Prostate gland (tissue), 2 donors: ENCODE measurements at regions not wholly inside any gene's neighbourhood (a gene's known extent, or its start where the extent isn't known, plus 50 kb on each side); places are given as distances from the start of the nearest gene placed in this dataset.
A peak's percentile ranks its signal among the peaks of the same experiment; 100 is the strongest.

ENCODE experiments used
- DNase-seq: peaks from one replicate; pipeline ENCODE4 v3.0.0-alpha.2; 2019; ENCODE audit warnings: low spot score
- H3K27ac ChIP-seq, 2 donors: fragments of 200-600 bp; sonication (generic); 2 replicates each; pipeline ENCODE4 v1.5.1; 2017 to 2019
- H3K27me3 ChIP-seq: fragments of 200-600 bp; sonication (generic); replicated peaks from 2 replicates; pipeline ENCODE4 v1.5.1; 2019; ENCODE audit not compliant: insufficient read depth
- H3K36me3 ChIP-seq, 2 donors: fragments of 200-600 bp; sonication (generic); 1 replicate in 1 of 2; 2 replicates in 1 of 2; pipeline versions ENCODE4 v1.5.1 to v1.8.1; 2017 to 2019
- H3K4me1 ChIP-seq: fragments of 200-600 bp; sonication (generic); replicated peaks from 2 replicates; pipeline ENCODE4 v1.5.1; 2019
- H3K4me3 ChIP-seq, 2 donors: fragments of 200-600 bp; sonication (generic); 2 replicates each; pipeline ENCODE4 v1.5.1; 2017 to 2019
- H3K9me3 ChIP-seq: fragments of 200-600 bp; sonication (generic); 2 replicates; pipeline ENCODE4 v1.5.1; 2017
- CTCF ChIP-seq, 4 experiments: fragments of 200-600 bp in 2 of 4; fragments of 450-650 bp in 2 of 4; sonication (generic) in 2 of 4; IDR thresholded peaks; 1 replicate in 3 of 4; 2 replicates in 1 of 4; pipeline ENCODE4 v1.5.1; 2016 to 2019; ENCODE audit warnings: antibody characterized with exemption in 4 of 4, mild to moderate bottlenecking in 2 of 4, moderate library complexity in 2 of 4
- POLR2A ChIP-seq: fragments of 450-650 bp; IDR thresholded peaks from one replicate; pipeline ENCODE4 v1.6.1; 2016; ENCODE audit warnings: antibody characterized with exemption, mild to moderate bottlenecking
- POLR2AphosphoS5 ChIP-seq: sonication (generic); formaldehyde crosslinking; IDR thresholded peaks from one replicate; pipeline ENCODE4 v1.6.1; 2017; ENCODE audit warnings: antibody characterized with exemption
- WGBS: methylation state at CpG from one replicate; pipeline ENCODE4 v1.1.5; 2018; 5-methylcytosine and 5-hydroxymethylcytosine counted together
- intact Hi-C: fragments of 100-400 bp; cut with DNase I; formaldehyde crosslinking; loops from one replicate; pipeline ENCODE4 v1.14.2; 2022

GRCh38 chr9:88596376-88596775 lies 61.4 kb downstream of the NXNL2 start:
- H3K27ac ChIP-seq: peak overlapping the region in 1 of 2 donors; percentile 58
- H3K36me3 ChIP-seq: no peaks in the 10 kb centered on the region
- no peaks in the 10 kb centered on the region for H3K27me3 ChIP-seq
- intact Hi-C loops: loop anchor here (10.0 kb wide), 1 partner anchor 688 kb away; no protein-coding TSS in a partner anchor
- WGBS: 37% methylated on average over 5 of the region's 5 CpGs
- peaks cover 2% of the 10 kb centered on the region for H3K4me1 ChIP-seq
- TF ChIP-seq CTCF (IDR thresholded peaks at IDR 0.05) (no peak), POLR2AphosphoS5 (no peak), POLR2A (no peak)
- no peak overlapping the region for H3K4me3 ChIP-seq
- no peaks in the 10 kb centered on the region for H3K9me3 ChIP-seq
- no peak for DNase-seq

GRCh38 chr9:88604836-88605511 lies 70.0 kb downstream of the NXNL2 start:
- WGBS: 47% methylated on average over 3 of the region's 3 CpGs
- intact Hi-C loops: loop anchor here (5.0 to 10.0 kb wide), 3 partner anchors 47 to 210 kb away; no protein-coding TSS in a partner anchor

GRCh38 chr9:88605512-88606362 lies 70.8 kb downstream of the NXNL2 start:
- H3K4me3 ChIP-seq: no peak overlapping the region
- WGBS: 37% methylated on average over 8 of the region's 8 CpGs
- peaks cover 13% of the 10 kb centered on the region for H3K4me1 ChIP-seq
- peak overlapping the region; percentile 62 to 72 for H3K27ac ChIP-seq
- H3K9me3 ChIP-seq: no peaks in the 10 kb centered on the region
- intact Hi-C loops: loop anchor here (5.0 to 10.0 kb wide), 3 partner anchors 47 to 209 kb away; no protein-coding TSS in a partner anchor
- no peaks in the 10 kb centered on the region for H3K27me3 ChIP-seq
- no peaks in the 10 kb centered on the region for H3K36me3 ChIP-seq
- TF ChIP-seq CTCF (IDR thresholded peaks at IDR 0.05) (no peak), POLR2AphosphoS5 (peak; percentile 79)
- no peak for DNase-seq

More at GRCh38 chr9:88604836-88605511, 70.0 kb downstream of the NXNL2 start:
- no peaks in the 10 kb centered on the region for H3K27me3 ChIP-seq
- no peaks in the 10 kb centered on the region for H3K36me3 ChIP-seq
- no peaks in the 10 kb centered on the region for H3K9me3 ChIP-seq
- no peak overlapping the region for H3K4me3 ChIP-seq
- peak overlapping the region; percentile 62 to 72 for H3K27ac ChIP-seq
- H3K4me1 ChIP-seq: peaks cover 13% of the 10 kb centered on the region
- no peak for TF ChIP-seq CTCF (IDR thresholded peaks at IDR 0.05)
- no peak for TF ChIP-seq POLR2A
- peak; percentile 26 for TF ChIP-seq POLR2AphosphoS5
- DNase-seq: no peak

GRCh38 chr9:88614359-88614758 lies 79.4 kb downstream of the NXNL2 start:
- Histone ChIP-seq H3K4me1 (no peaks in the 10 kb centered on the region), H3K9me3 (no peaks in the 10 kb centered on the region), H3K27ac (no peak overlapping the region), H3K4me3 (no peak overlapping the region), H3K27me3 (no peaks in the 10 kb centered on the region), H3K36me3 (no peaks in the 10 kb centered on the region)
- no peak for TF ChIP-seq POLR2AphosphoS5
- no peak for TF ChIP-seq POLR2A
- no peak for TF ChIP-seq CTCF (IDR thresholded peaks at IDR 0.05)
- WGBS: 94% methylated on average over 3 of the region's 3 CpGs
- no peak for DNase-seq
- intact Hi-C loops: no loop called here
